Heart right ventricle (tissue), 16 donors: ENCODE measurements at regions not wholly inside any gene's neighbourhood (a gene's known extent, or its start where the extent isn't known, plus 50 kb on each side); places are given as distances from the start of the nearest gene placed in this dataset.

ENCODE experiments used
- ATAC-seq, 8 donors: fragments of 200-7000 bp; cut with Tn5 transposase; one replicate each; pipeline ENCODE4 v1.9.1; 2020; ENCODE audit warnings: mild to moderate bottlenecking in 8 of 8, moderate library complexity in 8 of 8, moderate number of reproducible peaks in 1 of 8
- DNase-seq, 2 donors: peaks; one replicate each; pipeline ENCODE4 v3.0.0-alpha.2; 2020
- H3K27ac ChIP-seq, 10 donors: fragments of 200-600 bp; sonication (generic) in 2 of 10; one replicate each; pipeline versions ENCODE4 v1.5.0 to v1.8.0; 2020 to 2022; ENCODE audit warnings: mild to moderate bottlenecking in 3 of 10
- H3K27me3 ChIP-seq, 7 donors: fragments of 200-600 bp; one replicate each; pipeline ENCODE4 v1.8.0; 2021 to 2022; ENCODE audit warnings: mild to moderate bottlenecking in 2 of 7
- H3K36me3 ChIP-seq, 9 donors: fragments of 200-600 bp; sonication (generic) in 1 of 9; one replicate each; pipeline versions ENCODE4 v1.5.0 to v1.8.0; 2020 to 2022; ENCODE audit warnings: mild to moderate bottlenecking in 2 of 9
- H3K4me1 ChIP-seq, 9 donors: fragments of 200-600 bp; sonication (generic) in 1 of 9; one replicate each; pipeline versions ENCODE4 v1.5.0 to v1.8.0; 2020 to 2022; ENCODE audit warnings: mild to moderate bottlenecking in 4 of 9
- H3K4me3 ChIP-seq, 10 donors: fragments of 200-600 bp; sonication (generic) in 2 of 10; one replicate each; pipeline versions ENCODE4 v1.5.0 to v1.8.0; 2020 to 2022; ENCODE audit warnings: mild to moderate bottlenecking in 7 of 10, moderate library complexity in 2 of 10
- H3K9me3 ChIP-seq, 11 donors: fragments of 200-600 bp in 10 of 11; sonication (generic) in 2 of 11; one replicate each; pipeline versions ENCODE4 v1.5.0 to v1.8.0; 2013 to 2022; ENCODE audit warnings: mild to moderate bottlenecking in 2 of 11, control low read depth in 1 of 11, moderate library complexity in 1 of 11
- WGBS, 2 donors: extraction: QIAGEN DNeasy Blood & Tissue Kit; methylation state at CpG; one replicate each; pipeline ENCODE4 v1.1.7; 2013; ENCODE audit warnings: inconsistent platforms in 1 of 2; 5-methylcytosine and 5-hydroxymethylcytosine counted together
- intact Hi-C, 10 donors: fragments of 100-400 bp; cut with DNase I; formaldehyde crosslinking; loops; one replicate each; pipeline versions ENCODE4 v1.11.1 to v1.14.2; 2022
- TF ChIP-seq, protein P1 (sequence below), 9 donors: fragments of 200-600 bp; sonication (generic) in 2 of 9; IDR thresholded peaks; one replicate each; pipeline versions ENCODE4 v1.5.0 to v1.8.0; 2021 to 2022; ENCODE audit warnings: antibody characterized with exemption in 9 of 9, mild to moderate bottlenecking in 5 of 9, moderate library complexity in 1 of 9
- donor health status: Arrhythmogenic right ventricular cardiomyopathy.
- donor health status: ischemic (EF 13 %, LVEDD 7.1; RV severe dilation, severe dysfunction).
- donor health status: healthy with polysubstance abuse.
- donor health status: DM: no; HTN: yes; CAD: no.
- donor health status: DM: no; HTN: no; CAD: no.
- donor health status: ischemic (EF 25% LVEDD 6.9; RV normal size, moderate dysfunction).
- donor health status: ischemic (EF 25% LVEDD 5.7; RV mildly dilated, moderate dysfunction).
- donor health status: healthy.
- donor health status: DM: yes; HTN: yes; CAD: no.
- donor health status: Ischemic cardiomyopathy.
- donor health status: ischemic (EF 35%, LVEDD 5.7; RV mildly dilated, moderate dysfunction).
- donor health status: nonischemic (EF 11% LVEDD 7.7; RV severe dilation, severe dysfunction).
- donor health status: DM: yes; HTN: yes; CAD: no.
- donor health status: PGD.
- donor health status: ischemic (EF 29% LVEDD 5.4; RV normal size, mild dysfunction).
- donor health status: nonischemic (EF 23%, LVEDD 6.1; RV moderate dilation, normal function).

DNA sequence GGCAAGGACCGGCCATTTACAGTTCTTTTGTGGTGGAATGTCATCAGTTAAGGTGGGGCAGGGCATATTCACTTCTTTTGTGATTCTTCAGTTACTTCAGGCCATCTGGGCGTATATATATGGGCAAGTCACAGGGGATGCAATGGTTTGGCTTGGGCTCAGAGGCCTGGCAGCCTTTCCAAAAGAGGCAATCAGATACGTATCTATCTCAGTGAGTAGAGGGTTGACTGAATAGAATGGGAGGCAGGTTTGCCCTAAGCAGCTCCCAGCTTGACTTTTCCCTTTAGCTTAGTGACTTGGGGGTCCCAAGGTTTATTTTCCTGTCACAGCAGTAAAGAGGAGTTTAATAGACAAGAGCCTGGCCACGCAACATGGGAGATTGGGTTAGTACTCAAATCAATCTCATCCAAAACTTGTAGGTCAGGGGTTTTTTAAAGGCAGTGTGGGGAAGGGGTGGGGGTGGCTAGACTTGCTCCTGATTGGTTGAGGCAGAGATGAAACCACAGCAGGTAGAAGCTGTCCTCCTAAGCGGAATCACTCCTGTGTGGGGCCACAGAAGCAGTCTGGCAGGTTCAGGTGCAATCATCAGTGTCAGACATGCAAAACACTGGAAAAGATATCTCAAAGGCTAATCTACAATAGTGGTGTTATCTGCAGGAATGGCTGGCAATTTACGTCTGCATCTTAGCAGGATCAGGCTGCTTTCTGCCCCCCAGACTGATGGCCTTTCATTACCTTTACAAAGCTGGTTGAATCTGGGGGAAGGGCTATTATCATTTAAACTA is 112.9 kb downstream of the TLR5 start:
- intact Hi-C loops, result loop anchor here in 2 of 10 donors (5.0 kb wide), 2 partner anchors 37 to 47 kb away; no protein-coding TSS in a partner anchor
- no peak for DNase-seq
- TF ChIP-seq, protein P1, sequence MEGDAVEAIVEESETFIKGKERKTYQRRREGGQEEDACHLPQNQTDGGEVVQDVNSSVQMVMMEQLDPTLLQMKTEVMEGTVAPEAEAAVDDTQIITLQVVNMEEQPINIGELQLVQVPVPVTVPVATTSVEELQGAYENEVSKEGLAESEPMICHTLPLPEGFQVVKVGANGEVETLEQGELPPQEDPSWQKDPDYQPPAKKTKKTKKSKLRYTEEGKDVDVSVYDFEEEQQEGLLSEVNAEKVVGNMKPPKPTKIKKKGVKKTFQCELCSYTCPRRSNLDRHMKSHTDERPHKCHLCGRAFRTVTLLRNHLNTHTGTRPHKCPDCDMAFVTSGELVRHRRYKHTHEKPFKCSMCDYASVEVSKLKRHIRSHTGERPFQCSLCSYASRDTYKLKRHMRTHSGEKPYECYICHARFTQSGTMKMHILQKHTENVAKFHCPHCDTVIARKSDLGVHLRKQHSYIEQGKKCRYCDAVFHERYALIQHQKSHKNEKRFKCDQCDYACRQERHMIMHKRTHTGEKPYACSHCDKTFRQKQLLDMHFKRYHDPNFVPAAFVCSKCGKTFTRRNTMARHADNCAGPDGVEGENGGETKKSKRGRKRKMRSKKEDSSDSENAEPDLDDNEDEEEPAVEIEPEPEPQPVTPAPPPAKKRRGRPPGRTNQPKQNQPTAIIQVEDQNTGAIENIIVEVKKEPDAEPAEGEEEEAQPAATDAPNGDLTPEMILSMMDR (IDR thresholded peaks at IDR 0.05), result no peak

GRCh38 chr1:223030871-223031400 is 112.1 kb downstream of the TLR5 start:
- WGBS, 2 donors, result 82 to 84% methylated on average over 8 of the region's 8 CpGs
- Histone ChIP-seq H3K27me3 (no peaks in the 10 kb centered on the region), H3K36me3 (no peaks in the 10 kb centered on the region), H3K9me3 (no peaks in the 10 kb centered on the region), H3K4me1 (peaks cover 0 to 32% (median 13%) of the 10 kb centered on the region in 9 donors), H3K4me3 (no peak overlapping the region), H3K27ac (peak overlapping the region in 7 of 10 donors; percentile 13 to 74 (median 59))
- intact Hi-C loops, result loop anchor here in 2 of 10 donors (5.0 kb wide), 2 partner anchors 36 to 46 kb away; no protein-coding TSS in a partner anchor
- ATAC-seq, result no peak
- TF ChIP-seq, protein P1 (IDR thresholded peaks at IDR 0.05), result no peak
- DNase-seq, result no peak

More for the DNA sequence above, 112.9 kb downstream of the TLR5 start:
- Histone ChIP-seq H3K36me3 (no peaks in the 10 kb centered on the region), H3K27ac (no peak overlapping the region), H3K4me3 (no peak overlapping the region), H3K4me1 (peaks cover 0 to 32% (median 13%) of the 10 kb centered on the region in 9 donors), H3K27me3 (no peaks in the 10 kb centered on the region), H3K9me3 (no peaks in the 10 kb centered on the region)
- no peak for ATAC-seq
- 85 to 92% methylated on average over 6 of the region's 6 CpGs for whole genome bisulfite sequencing, 2 donors

DNA sequence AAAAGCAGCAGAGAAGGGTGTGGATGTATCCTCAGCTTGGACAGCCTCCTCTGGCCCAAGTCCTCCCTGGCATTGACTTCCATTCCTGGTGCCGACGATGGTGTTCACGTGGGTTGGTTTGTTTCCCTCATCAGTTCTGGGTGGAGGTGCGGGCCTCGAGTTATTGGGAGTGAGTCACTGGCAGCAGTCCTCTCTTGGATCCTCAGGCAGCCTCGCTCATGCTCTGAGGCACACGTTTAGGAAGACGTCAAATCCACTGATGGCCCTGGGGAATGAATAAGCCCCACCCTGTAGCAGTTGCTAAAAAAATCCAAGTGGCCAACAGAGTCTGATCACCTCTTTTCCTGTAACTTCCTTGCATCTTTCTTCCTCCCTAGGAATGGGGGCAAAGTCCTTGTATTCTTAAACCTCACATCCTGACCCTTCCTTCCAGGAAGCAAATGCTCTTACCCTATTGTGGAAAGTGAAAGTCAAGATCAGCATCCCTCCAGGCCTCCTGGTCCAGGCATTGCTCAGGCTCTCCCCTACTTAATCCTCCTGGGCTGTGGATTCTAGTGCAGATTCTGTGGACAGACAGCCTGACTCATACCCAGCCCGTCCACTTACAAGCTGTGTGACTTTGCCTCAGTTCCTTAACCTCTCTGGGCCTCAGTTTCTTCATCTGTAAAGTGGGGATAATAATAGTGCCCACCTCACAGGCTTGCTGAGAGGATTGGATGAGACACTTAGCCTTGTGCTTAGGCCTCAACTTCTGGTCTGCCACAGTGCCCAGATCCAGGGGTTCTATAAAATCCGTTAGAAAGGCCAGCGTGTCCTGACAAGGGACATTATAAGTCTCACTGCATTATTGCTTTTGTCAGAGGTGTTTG is 111.1 kb downstream of the TLR5 start:
- Histone ChIP-seq H3K4me1 (peaks cover 0 to 29% (median 13%) of the 10 kb centered on the region in 9 donors), H3K27ac (peak overlapping the region in 9 of 10 donors; percentile 13 to 74 (median 53)), H3K27me3 (no peaks in the 10 kb centered on the region), H3K9me3 (no peaks in the 10 kb centered on the region), H3K36me3 (no peaks in the 10 kb centered on the region), H3K4me3 (no peak overlapping the region)
- TF ChIP-seq, protein P1 (IDR thresholded peaks at IDR 0.05), result no peak
- WGBS, 2 donors, result 59 to 61% methylated on average over 11 of the region's 11 CpGs
- intact Hi-C loops, result loop anchor here in 2 of 10 donors (5.0 kb wide), 2 partner anchors 35 to 45 kb away; no protein-coding TSS in a partner anchor
- DNase-seq, result peak; percentile 34 to 62
- ATAC-seq, result peak; percentile 50 to 97 (median 92)

GRCh38 chr1:223033658-223034057 is 109.4 kb downstream of the TLR5 start:
- TF ChIP-seq, protein P1 (IDR thresholded peaks at IDR 0.05), result no peak
- Histone ChIP-seq H3K27ac (peak overlapping the region in 6 of 10 donors; percentile 1 to 59 (median 20)), H3K4me1 (peaks cover 0 to 29% (median 13%) of the 10 kb centered on the region in 9 donors), H3K4me3 (no peak overlapping the region), H3K36me3 (no peaks in the 10 kb centered on the region), H3K9me3 (no peaks in the 10 kb centered on the region), H3K27me3 (no peaks in the 10 kb centered on the region)
- WGBS, 2 donors, result 66 to 78% methylated on average over 3 of the region's 3 CpGs
- ATAC-seq, result peak in 7 of 8 donors; percentile 34 to 72 (median 51)
- intact Hi-C loops, result loop anchor here in 2 of 10 donors (5.0 kb wide), 2 partner anchors 34 to 44 kb away; no protein-coding TSS in a partner anchor
- DNase-seq, result no peak
